Breast epithelium (tissue), 3 donors: ENCODE measurements at regions not wholly inside any gene's neighbourhood (a gene's known extent, or its start where the extent isn't known, plus 50 kb on each side); places are given as distances from the start of the nearest gene placed in this dataset.
"Not testable (repeated sequence)": the region's sequence is repeated elsewhere in the genome, so short reads cannot be mapped to it uniquely, and the experiment has no call there.

Experiments used
- POLR2A ChIP-seq: fragments of 450-650 bp; IDR thresholded peaks from one replicate; pipeline ENCODE4 v1.6.1; 2016; ENCODE audit warnings: antibody characterized with exemption, mild to moderate bottlenecking, moderate library complexity
- POLR2AphosphoS5 ChIP-seq, 3 donors: sonication (generic); formaldehyde crosslinking; IDR thresholded peaks; one replicate each; pipeline ENCODE4 v1.6.1; 2017; ENCODE audit warnings: antibody characterized with exemption in 3 of 3
- TF ChIP-seq, protein P1 (sequence below), 3 donors: fragments of 450-650 bp; IDR thresholded peaks; one replicate each; pipeline ENCODE4 v1.5.1; 2016 to 2017; ENCODE audit warnings: antibody characterized with exemption in 3 of 3, mild to moderate bottlenecking in 3 of 3, moderate library complexity in 3 of 3

DNA sequence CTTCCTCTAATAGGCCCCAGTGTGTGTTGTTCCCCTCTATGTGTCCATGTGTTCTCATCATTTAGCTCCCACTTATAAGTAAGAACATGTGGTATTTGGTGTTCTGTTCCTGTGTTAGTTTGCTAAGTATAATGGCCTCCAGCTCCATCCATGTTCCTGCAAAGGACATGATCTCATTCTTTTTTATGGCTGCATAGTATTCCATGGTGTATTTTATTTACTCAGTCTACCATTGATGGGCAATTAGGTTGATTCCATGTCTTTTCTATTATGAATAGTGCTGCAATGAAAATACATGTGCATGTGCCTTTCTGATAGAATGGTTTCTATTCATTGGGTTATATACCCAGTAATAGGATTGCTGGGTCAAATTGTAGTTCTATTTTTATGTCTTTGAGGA, 394.2 kb upstream of the MTPN start:
- TF ChIP-seq, protein P1, sequence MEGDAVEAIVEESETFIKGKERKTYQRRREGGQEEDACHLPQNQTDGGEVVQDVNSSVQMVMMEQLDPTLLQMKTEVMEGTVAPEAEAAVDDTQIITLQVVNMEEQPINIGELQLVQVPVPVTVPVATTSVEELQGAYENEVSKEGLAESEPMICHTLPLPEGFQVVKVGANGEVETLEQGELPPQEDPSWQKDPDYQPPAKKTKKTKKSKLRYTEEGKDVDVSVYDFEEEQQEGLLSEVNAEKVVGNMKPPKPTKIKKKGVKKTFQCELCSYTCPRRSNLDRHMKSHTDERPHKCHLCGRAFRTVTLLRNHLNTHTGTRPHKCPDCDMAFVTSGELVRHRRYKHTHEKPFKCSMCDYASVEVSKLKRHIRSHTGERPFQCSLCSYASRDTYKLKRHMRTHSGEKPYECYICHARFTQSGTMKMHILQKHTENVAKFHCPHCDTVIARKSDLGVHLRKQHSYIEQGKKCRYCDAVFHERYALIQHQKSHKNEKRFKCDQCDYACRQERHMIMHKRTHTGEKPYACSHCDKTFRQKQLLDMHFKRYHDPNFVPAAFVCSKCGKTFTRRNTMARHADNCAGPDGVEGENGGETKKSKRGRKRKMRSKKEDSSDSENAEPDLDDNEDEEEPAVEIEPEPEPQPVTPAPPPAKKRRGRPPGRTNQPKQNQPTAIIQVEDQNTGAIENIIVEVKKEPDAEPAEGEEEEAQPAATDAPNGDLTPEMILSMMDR (IDR thresholded peaks at IDR 0.05) = not testable (repeated sequence)
- TF ChIP-seq POLR2AphosphoS5 (IDR thresholded peaks at IDR 0.05); POLR2A: not testable (repeated sequence)
